Osteoblast (primary cell): ENCODE measurements at regions not wholly inside any gene's neighbourhood (a gene's known extent, or its start where the extent isn't known, plus 50 kb on each side); places are given as distances from the start of the nearest gene placed in this dataset.

ENCODE experiments used
- DNase-seq: peaks from one replicate; pipeline ENCODE4 v3.0.0; 2011; ENCODE audit warnings: low spot score, mixed read lengths; ENCODE audit not compliant: insufficient read length; ENCODE audit errors: missing footprints
- H2AFZ ChIP-seq: 2 replicates; pipeline ENCODE4 v1.6.0; 2011; ENCODE audit warnings: mild to moderate bottlenecking, low read length
- H3K27ac ChIP-seq: 2 replicates; pipeline ENCODE4 v1.5.1; 2011; ENCODE audit warnings: mild to moderate bottlenecking, low read depth, low read length, moderate library complexity
- H3K27me3 ChIP-seq: 2 replicates; pipeline ENCODE4 v1.6.0; 2012; ENCODE audit warnings: mild to moderate bottlenecking, control low read depth, inconsistent platforms, low read length, moderate library complexity; ENCODE audit not compliant: insufficient read depth
- H3K36me3 ChIP-seq: 2 replicates; pipeline ENCODE4 v1.5.1; 2011; ENCODE audit warnings: mild to moderate bottlenecking, low read length, control low read depth, moderate library complexity; ENCODE audit not compliant: insufficient read depth
- H3K4me1 ChIP-seq: 2 replicates; pipeline ENCODE4 v1.5.1; 2011; ENCODE audit warnings: mild to moderate bottlenecking, low read length, control low read depth, moderate library complexity; ENCODE audit not compliant: insufficient read depth
- H3K4me2 ChIP-seq: 2 replicates; pipeline ENCODE4 v1.6.0; 2011; ENCODE audit warnings: mild to moderate bottlenecking, low read length; ENCODE audit not compliant: insufficient read depth
- H3K4me3 ChIP-seq: fragments of 200-600 bp; sonication (generic); 3 replicates; pipeline ENCODE4 v1.5.1; 2012; ENCODE audit warnings: mild to moderate bottlenecking, low read length, inconsistent platforms; ENCODE audit not compliant: insufficient read depth
- H3K79me2 ChIP-seq: 2 replicates; pipeline ENCODE4 v1.6.0; 2012; ENCODE audit warnings: mild to moderate bottlenecking, low read length, control low read depth, inconsistent platforms; ENCODE audit not compliant: insufficient read depth
- H3K9me3 ChIP-seq: 2 replicates; pipeline ENCODE4 v1.5.1; 2011; ENCODE audit warnings: low read depth, low read length, control low read depth
- H4K20me1 ChIP-seq: 2 replicates; pipeline ENCODE4 v1.6.0; 2012; ENCODE audit warnings: mild to moderate bottlenecking, low read length, control low read depth; ENCODE audit not compliant: insufficient read depth
- CTCF ChIP-seq: IDR thresholded peaks from 2 replicates; pipeline ENCODE4 v1.5.1; 2011; ENCODE audit warnings: mild to moderate bottlenecking, low read depth, low read length, moderate library complexity; ENCODE audit errors: extremely low read depth

GRCh38 chr5:68805444-68805843, 288.4 kb upstream of the SLC30A5 start:
- no peaks in the 10 kb centered on the region for H3K27me3 ChIP-seq
- no peaks in the 10 kb centered on the region for H3K36me3 ChIP-seq
- no peaks in the 10 kb centered on the region for H3K79me2 ChIP-seq
- H3K4me1 ChIP-seq = no peaks in the 10 kb centered on the region
- no peaks in the 10 kb centered on the region for H4K20me1 ChIP-seq
- no peak overlapping the region for H3K4me3 ChIP-seq
- TF ChIP-seq CTCF = no peak
- DNase-seq = no peak
- no peaks in the 10 kb centered on the region for H3K9me3 ChIP-seq
- no peak overlapping the region for H3K4me2 ChIP-seq
- no peak overlapping the region for H2AFZ ChIP-seq
- H3K27ac ChIP-seq = no peak overlapping the region

GRCh38 chr5:68817632-68818031, 276.2 kb upstream of the SLC30A5 start:
- Histone ChIP-seq H3K9me3 (no peaks in the 10 kb centered on the region), H3K79me2 (no peaks in the 10 kb centered on the region), H2AFZ (no peak overlapping the region), H3K4me3 (no peak overlapping the region), H3K27ac (no peak overlapping the region), H4K20me1 (no peaks in the 10 kb centered on the region), H3K4me1 (no peaks in the 10 kb centered on the region), H3K4me2 (no peak overlapping the region), H3K36me3 (no peaks in the 10 kb centered on the region), H3K27me3 (peaks cover 2% of the 10 kb centered on the region)
- no peak for TF ChIP-seq CTCF
- no peak for DNase-seq

- no peak overlapping the region for H3K27ac ChIP-seq
Observed at GRCh38 chr5:68818057-68818695, 275.6 kb upstream of the SLC30A5 start.

GRCh38 chr5:68818870-68819269, 274.9 kb upstream of the SLC30A5 start:
- Histone ChIP-seq H4K20me1 (no peaks in the 10 kb centered on the region), H3K4me3 (no peak overlapping the region), H3K27ac (no peak overlapping the region), H3K4me1 (no peaks in the 10 kb centered on the region), H3K27me3 (peaks cover 2% of the 10 kb centered on the region), H3K9me3 (no peaks in the 10 kb centered on the region), H3K79me2 (no peaks in the 10 kb centered on the region), H3K4me2 (no peak overlapping the region), H2AFZ (no peak overlapping the region), H3K36me3 (no peaks in the 10 kb centered on the region)
- no peak for TF ChIP-seq CTCF
- DNase-seq = no peak

More at GRCh38 chr5:68818057-68818695, 275.6 kb upstream of the SLC30A5 start:
- no peak overlapping the region for H2AFZ ChIP-seq
- peaks cover 2% of the 10 kb centered on the region for H3K27me3 ChIP-seq
- H3K4me1 ChIP-seq = no peaks in the 10 kb centered on the region
- H3K9me3 ChIP-seq = no peaks in the 10 kb centered on the region
- H3K36me3 ChIP-seq = no peaks in the 10 kb centered on the region
- H3K79me2 ChIP-seq = no peaks in the 10 kb centered on the region
- H4K20me1 ChIP-seq = no peaks in the 10 kb centered on the region
- no peak overlapping the region for H3K4me2 ChIP-seq
- no peak for TF ChIP-seq CTCF
- no peak for DNase-seq
- no peak overlapping the region for H3K4me3 ChIP-seq
